CD4-positive, alpha-beta memory T cell (primary cell): ENCODE measurements at regions not wholly inside any gene's neighbourhood (a gene's known extent, or its start where the extent isn't known, plus 50 kb on each side); places are given as distances from the start of the nearest gene placed in this dataset.
"Not testable (repeated sequence)": the region's sequence is repeated elsewhere in the genome, so short reads cannot be mapped to it uniquely, and the experiment has no call there.

Source experiments
- CTCF ChIA-PET: fragments of 350-600 bp; sonication (Branson Sonifier 250); formaldehyde crosslinking; loops from one replicate; lab custom pipeline; 2021; ENCODE audit warnings: inconsistent platforms; ENCODE audit not compliant: partially characterized antibody; lab: Charles Lee
- POLR2A ChIA-PET: fragments of 350-600 bp; sonication (Branson Sonifier 250); formaldehyde crosslinking; loops from one replicate; lab custom pipeline; 2021; ENCODE audit not compliant: partially characterized antibody; lab: Charles Lee
- DNase-seq, 5 donors: peaks; one replicate each; pipeline versions ENCODE4 v3.0.0 to v3.0.0-alpha.2; 2020 to 2022; ENCODE audit warnings: mixed read lengths in 1 of 5
- H3K27ac ChIP-seq: one replicate; pipeline ENCODE4 v1.7.0; 2013; ENCODE audit warnings: low read depth, low read length
- H3K27me3 ChIP-seq: 2 replicates; pipeline ENCODE4 v1.7.0; 2013; ENCODE audit warnings: mild to moderate bottlenecking, low read length, moderate library complexity; ENCODE audit not compliant: insufficient read depth
- H3K36me3 ChIP-seq: 2 replicates; pipeline ENCODE4 v1.7.0; 2013; ENCODE audit warnings: mild to moderate bottlenecking, low read length, moderate library complexity; ENCODE audit not compliant: insufficient read depth
- H3K4me1 ChIP-seq: 2 replicates; pipeline ENCODE4 v1.7.0; 2013; ENCODE audit warnings: mild to moderate bottlenecking, low read length, moderate library complexity; ENCODE audit not compliant: insufficient read depth
- H3K4me3 ChIP-seq, 2 donors: one replicate each; pipeline ENCODE4 v1.7.0; 2013; ENCODE audit warnings: low read length in 2 of 2, mild to moderate bottlenecking in 1 of 2
- H3K9me3 ChIP-seq, 2 donors: one replicate each; pipeline ENCODE4 v1.7.0; 2013; ENCODE audit warnings: low read length in 2 of 2, control low read depth in 1 of 2; ENCODE audit not compliant: control insufficient read depth in 1 of 2
- H3K27ac Mint-ChIP-seq, 7 donors: one replicate each; pipeline ENCODE4 v1.8.0; 2020 to 2021; ENCODE audit warnings: mixed read lengths in 7 of 7, mild to moderate bottlenecking in 6 of 7, inconsistent platforms in 3 of 7, moderate library complexity in 3 of 7
- H3K27me3 Mint-ChIP-seq, 2 donors: one replicate each; pipeline ENCODE4 v1.8.0; 2020 to 2021; ENCODE audit warnings: mixed read lengths in 2 of 2
- H3K36me3 Mint-ChIP-seq, 2 donors: one replicate each; pipeline ENCODE4 v1.8.0; 2020 to 2021; ENCODE audit warnings: mixed read lengths in 2 of 2, inconsistent platforms in 1 of 2, mild to moderate bottlenecking in 1 of 2
- H3K4me1 Mint-ChIP-seq, 4 donors: one replicate each; pipeline ENCODE4 v1.8.0; 2020 to 2021; ENCODE audit warnings: mixed read lengths in 4 of 4, mild to moderate bottlenecking in 1 of 4
- H3K4me3 Mint-ChIP-seq, 8 donors: one replicate each; pipeline ENCODE4 v1.8.0; 2020 to 2021; ENCODE audit warnings: mixed read lengths in 8 of 8, mild to moderate bottlenecking in 7 of 8, moderate library complexity in 6 of 8, inconsistent platforms in 3 of 8
- H3K9me3 Mint-ChIP-seq, 8 donors: one replicate each; pipeline ENCODE4 v1.8.0; 2020 to 2021; ENCODE audit warnings: mixed read lengths in 8 of 8, mild to moderate bottlenecking in 5 of 8, inconsistent platforms in 3 of 8, moderate library complexity in 1 of 8
- intact Hi-C: fragments of 100-400 bp; cut with micrococcal nuclease; formaldehyde crosslinking; loops from one replicate; pipeline ENCODE4 v1.15.1; 2023

DNA sequence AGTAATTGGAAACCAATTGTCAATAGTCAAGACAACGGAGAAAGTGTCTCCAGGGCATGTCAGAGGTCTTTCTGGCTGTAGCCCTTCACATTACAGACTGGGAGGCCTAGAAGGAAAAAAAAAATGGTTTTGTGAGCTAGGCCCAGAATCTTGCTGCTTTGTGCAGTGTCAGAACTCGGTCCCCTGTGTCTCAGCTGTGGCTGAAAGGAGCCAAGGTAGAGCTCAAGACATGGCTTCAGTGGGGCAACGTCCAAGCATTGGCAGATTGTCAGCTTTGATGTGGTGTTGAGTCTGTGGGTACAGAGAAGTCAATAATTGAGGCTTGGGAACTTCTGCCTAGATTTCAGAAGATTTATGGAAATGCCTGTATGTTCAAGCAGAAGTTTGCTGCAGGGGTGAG is 103.0 kb downstream of the UGT2B28 start:
- Mint-ChIP-seq H3K9me3 (peaks cover 0 to 10% (median 0%) of the 10 kb centered on the region in 8 donors), H3K27me3 (no peaks in the 10 kb centered on the region), H3K4me1 (no peaks in the 10 kb centered on the region), H3K36me3 (no peaks in the 10 kb centered on the region), H3K27ac (no peak overlapping the region), H3K4me3 (no peak overlapping the region)
- CTCF ChIA-PET: no interaction called here
- H3K4me3 ChIP-seq: no peak overlapping the region
- H3K9me3 ChIP-seq: no peaks in the 10 kb centered on the region
- no peaks in the 10 kb centered on the region for H3K27me3 ChIP-seq
- intact Hi-C loops: no loop called here
- H3K36me3 ChIP-seq: no peaks in the 10 kb centered on the region
- no peaks in the 10 kb centered on the region for H3K4me1 ChIP-seq
- H3K27ac ChIP-seq: no peak overlapping the region
- POLR2A ChIA-PET: no interaction called here
- no peak for DNase-seq

DNA sequence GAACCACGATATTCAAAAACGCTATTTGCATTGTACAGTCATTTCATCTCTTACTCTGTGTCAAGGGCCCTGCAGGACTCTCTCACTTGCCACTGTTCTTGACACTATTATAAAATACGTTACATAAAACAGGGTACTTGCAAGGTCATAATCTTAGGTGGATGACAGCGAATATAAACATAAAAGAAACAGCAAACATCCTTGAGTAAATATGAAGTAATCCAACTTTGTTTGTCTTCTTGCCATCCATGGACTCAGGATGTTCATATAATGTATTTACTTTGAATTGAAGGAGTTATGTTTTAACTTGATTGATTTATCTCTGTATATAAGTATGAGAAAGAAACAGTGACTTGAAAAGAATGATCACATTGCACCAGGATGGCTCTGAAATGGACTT is 106.6 kb downstream of the UGT2B4 start:
- H3K4me1 Mint-ChIP-seq, POLR2A ChIA-PET, H3K27ac Mint-ChIP-seq, H3K9me3 Mint-ChIP-seq, H3K4me3 ChIP-seq, CTCF ChIA-PET, H3K27ac ChIP-seq, H3K4me1 ChIP-seq, H3K4me3 Mint-ChIP-seq, DNase-seq, H3K27me3 ChIP-seq, H3K36me3 Mint-ChIP-seq, H3K27me3 Mint-ChIP-seq, H3K9me3 ChIP-seq, intact Hi-C loops, H3K36me3 ChIP-seq: not testable (repeated sequence)

DNA sequence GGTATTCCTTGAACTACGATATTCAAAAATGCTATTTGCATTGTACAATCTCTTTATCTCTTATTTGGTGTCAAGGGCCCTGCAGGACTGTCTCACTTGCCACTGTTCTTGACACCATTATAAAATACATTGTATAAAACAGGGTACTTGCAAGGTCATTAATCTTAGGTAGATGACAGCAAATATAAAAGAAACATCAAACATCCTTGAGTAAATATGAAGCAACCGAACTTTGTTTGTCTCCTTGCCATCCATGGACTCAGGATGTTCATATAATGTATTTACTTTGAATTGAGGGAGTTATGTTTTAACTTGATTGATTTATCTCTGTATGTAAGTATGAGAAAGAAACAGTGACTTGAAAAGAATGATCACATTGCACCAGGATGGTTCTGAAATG is 87.3 kb downstream of the UGT2B4 start:
- no peaks in the 10 kb centered on the region for H3K36me3 Mint-ChIP-seq
- intact Hi-C loops: no loop called here
- peaks cover 0 to 3% (median 0%) of the 10 kb centered on the region in 8 donors for H3K9me3 Mint-ChIP-seq
- no peaks in the 10 kb centered on the region for H3K36me3 ChIP-seq
- H3K4me3 ChIP-seq: no peak overlapping the region
- H3K27me3 ChIP-seq: no peaks in the 10 kb centered on the region
- no peaks in the 10 kb centered on the region for H3K4me1 Mint-ChIP-seq
- no peak for DNase-seq
- H3K9me3 ChIP-seq: no peaks in the 10 kb centered on the region
- ChIA-PET POLR2A (no interaction called here), CTCF (no interaction called here)
- no peak overlapping the region for H3K27ac ChIP-seq
- no peak overlapping the region for H3K27ac Mint-ChIP-seq
- no peaks in the 10 kb centered on the region for H3K4me1 ChIP-seq
- no peaks in the 10 kb centered on the region for H3K27me3 Mint-ChIP-seq
- no peak overlapping the region for H3K4me3 Mint-ChIP-seq

DNA sequence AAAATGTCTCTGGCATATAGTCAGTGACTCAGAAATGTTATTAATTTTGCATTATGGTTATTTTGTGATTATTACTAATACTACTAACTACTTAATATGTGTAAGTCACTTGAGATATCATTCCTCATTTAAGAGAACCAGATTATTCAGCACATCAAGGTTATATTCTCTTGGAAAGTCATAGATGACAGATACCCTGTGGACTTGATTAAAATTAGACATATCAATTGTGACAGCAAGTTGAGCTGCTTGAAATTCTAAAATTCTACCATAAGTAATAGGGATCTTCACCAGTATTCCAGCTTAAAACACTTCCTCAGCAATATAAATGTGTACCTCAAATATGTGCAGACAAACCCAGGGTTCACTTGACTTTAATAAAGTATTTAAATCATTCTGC is 83.7 kb downstream of the UGT2B4 start:
- CTCF ChIA-PET, H3K9me3 Mint-ChIP-seq, DNase-seq, H3K9me3 ChIP-seq, H3K36me3 Mint-ChIP-seq, H3K4me1 ChIP-seq, H3K4me3 Mint-ChIP-seq, H3K36me3 ChIP-seq, H3K27me3 Mint-ChIP-seq, H3K4me1 Mint-ChIP-seq, H3K4me3 ChIP-seq, H3K27ac ChIP-seq, H3K27me3 ChIP-seq, H3K27ac Mint-ChIP-seq, POLR2A ChIA-PET: not testable (repeated sequence)
- intact Hi-C loops: loop anchor here (1.0 kb wide), 1 partner anchor 19 kb away; no protein-coding TSS in a partner anchor

DNA sequence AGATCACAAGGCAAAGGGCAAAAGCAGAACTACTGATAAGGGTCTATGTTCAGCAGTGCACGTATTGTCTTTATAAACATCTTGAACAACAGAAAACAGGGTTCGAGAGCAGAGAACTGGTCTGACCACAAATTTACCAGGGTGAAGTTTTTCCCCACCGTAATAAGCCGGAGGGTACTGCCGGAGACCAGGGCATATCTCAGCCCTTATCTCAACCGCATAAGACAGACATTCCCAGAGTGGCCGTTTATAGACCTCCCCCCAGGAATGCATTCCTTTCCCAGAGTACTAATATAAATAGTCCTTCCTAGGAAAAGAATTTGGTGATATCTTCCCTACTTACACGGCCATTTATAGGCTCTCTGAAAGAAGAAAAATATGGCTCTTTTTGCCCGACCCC is 71.0 kb downstream of the UGT2B4 start:
- CTCF ChIA-PET, H3K4me1 ChIP-seq, H3K9me3 ChIP-seq, H3K27me3 Mint-ChIP-seq, H3K36me3 Mint-ChIP-seq, POLR2A ChIA-PET, H3K4me1 Mint-ChIP-seq, H3K4me3 Mint-ChIP-seq, H3K27me3 ChIP-seq, H3K27ac ChIP-seq, DNase-seq, H3K27ac Mint-ChIP-seq, intact Hi-C loops, H3K4me3 ChIP-seq, H3K36me3 ChIP-seq: not testable (repeated sequence)
- peaks cover 0 to 21% (median 14%) of the 10 kb centered on the region in 8 donors for H3K9me3 Mint-ChIP-seq
